Spleen (tissue), 7 donors: ENCODE measurements at regions not wholly inside any gene's neighbourhood (a gene's known extent, or its start where the extent isn't known, plus 50 kb on each side); places are given as distances from the start of the nearest gene placed in this dataset.

ENCODE experiments used
- POLR2A ChIP-seq, 3 donors: fragments of 450-650 bp; IDR thresholded peaks; one replicate each; pipeline ENCODE4 v1.5.1; 2017; ENCODE audit warnings: antibody characterized with exemption in 3 of 3, mild to moderate bottlenecking in 1 of 3
- TF ChIP-seq, protein P1 (sequence below), 11 experiments: fragments of 200-600 bp in 7 of 11; fragments of 450-650 bp in 4 of 11; sonication (generic) in 4 of 11; IDR thresholded peaks in 8 of 11; conservative IDR thresholded peaks in 3 of 11; 1 replicate in 7 of 11; 2 replicates in 4 of 11; pipeline versions ENCODE4 v1.4.0 to v1.8.0; 2016 to 2021; ENCODE audit warnings: antibody characterized with exemption in 11 of 11, inconsistent platforms in 4 of 11, mild to moderate bottlenecking in 1 of 11
- donor health status: DM: no; HTN: no; CAD: no; lungs with moderate emphysema.
- donor health status: DM: no; HTN: no; CAD: no.
- donor health status: DM: no; HTN: no; CAD: no.

DNA sequence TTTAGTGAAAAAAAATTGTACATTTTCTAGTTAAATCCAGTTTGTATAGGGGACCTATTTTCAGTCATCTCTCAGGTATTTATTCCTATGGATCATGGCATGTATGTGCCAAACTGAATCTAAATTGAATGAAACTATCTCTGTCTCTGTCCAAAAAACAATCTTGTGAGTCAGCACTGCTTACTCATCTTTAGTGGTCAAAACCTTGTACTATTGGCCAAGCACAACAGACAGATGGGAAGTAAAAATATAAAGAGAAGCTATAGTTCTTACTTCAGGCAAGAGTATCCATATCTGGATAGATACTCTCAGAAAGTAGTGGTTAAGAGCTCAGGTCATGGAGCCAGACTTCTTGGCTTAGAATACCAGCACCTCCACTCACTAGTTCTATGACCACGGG lies 76.0 kb upstream of the KLHL14 start:
- TF ChIP-seq, protein P1, sequence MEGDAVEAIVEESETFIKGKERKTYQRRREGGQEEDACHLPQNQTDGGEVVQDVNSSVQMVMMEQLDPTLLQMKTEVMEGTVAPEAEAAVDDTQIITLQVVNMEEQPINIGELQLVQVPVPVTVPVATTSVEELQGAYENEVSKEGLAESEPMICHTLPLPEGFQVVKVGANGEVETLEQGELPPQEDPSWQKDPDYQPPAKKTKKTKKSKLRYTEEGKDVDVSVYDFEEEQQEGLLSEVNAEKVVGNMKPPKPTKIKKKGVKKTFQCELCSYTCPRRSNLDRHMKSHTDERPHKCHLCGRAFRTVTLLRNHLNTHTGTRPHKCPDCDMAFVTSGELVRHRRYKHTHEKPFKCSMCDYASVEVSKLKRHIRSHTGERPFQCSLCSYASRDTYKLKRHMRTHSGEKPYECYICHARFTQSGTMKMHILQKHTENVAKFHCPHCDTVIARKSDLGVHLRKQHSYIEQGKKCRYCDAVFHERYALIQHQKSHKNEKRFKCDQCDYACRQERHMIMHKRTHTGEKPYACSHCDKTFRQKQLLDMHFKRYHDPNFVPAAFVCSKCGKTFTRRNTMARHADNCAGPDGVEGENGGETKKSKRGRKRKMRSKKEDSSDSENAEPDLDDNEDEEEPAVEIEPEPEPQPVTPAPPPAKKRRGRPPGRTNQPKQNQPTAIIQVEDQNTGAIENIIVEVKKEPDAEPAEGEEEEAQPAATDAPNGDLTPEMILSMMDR (IDR thresholded peaks at IDR 0.05 in 8 of 11, conservative IDR thresholded peaks at IDR 0.05 in 3 of 11) = no peak
- no peak for TF ChIP-seq POLR2A (IDR thresholded peaks at IDR 0.05)
